DMS53 treated with DMSO at 0.1 percent for 48 hours (cell line): ENCODE measurements at regions not wholly inside any gene's neighbourhood (a gene's known extent, or its start where the extent isn't known, plus 50 kb on each side); places are given as distances from the start of the nearest gene placed in this dataset.

Experiments
- DNase-seq: peaks from one replicate; lab custom pipeline; 2025; ENCODE audit not compliant: unreplicated experiment; lab: John Stamatoyannopoulos, UW

DNA sequence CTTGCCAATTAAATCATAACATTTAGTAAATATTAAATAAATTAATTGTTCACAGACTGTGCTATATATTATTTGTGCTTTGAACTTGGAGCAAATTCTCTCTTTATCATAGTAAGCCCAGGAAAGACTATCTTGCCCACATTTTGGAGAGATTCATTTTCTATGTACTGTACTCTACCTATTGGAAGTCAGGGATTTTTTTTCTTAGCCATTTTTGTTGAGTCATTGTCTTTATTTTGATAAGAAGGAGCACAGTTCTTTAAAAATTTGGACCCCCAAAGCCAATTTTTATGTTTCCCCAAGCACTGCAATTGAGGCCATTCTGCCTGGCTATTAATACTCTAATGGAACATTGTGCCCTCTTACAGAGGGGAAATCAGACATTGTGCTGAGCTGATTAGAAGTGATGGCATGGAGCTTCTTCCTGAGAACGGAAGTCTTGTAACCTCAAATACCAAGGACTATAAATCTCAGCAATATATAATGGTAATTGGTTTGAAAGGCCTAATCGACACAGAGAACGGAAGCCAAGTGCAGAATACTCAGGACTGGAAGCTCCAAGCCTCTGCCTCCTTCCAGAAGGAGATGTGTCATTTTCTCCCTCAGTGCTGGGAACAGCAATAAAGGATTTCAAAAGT is 188.8 kb upstream of the PAPPA start:
- DNase-seq, result no peak

DNA sequence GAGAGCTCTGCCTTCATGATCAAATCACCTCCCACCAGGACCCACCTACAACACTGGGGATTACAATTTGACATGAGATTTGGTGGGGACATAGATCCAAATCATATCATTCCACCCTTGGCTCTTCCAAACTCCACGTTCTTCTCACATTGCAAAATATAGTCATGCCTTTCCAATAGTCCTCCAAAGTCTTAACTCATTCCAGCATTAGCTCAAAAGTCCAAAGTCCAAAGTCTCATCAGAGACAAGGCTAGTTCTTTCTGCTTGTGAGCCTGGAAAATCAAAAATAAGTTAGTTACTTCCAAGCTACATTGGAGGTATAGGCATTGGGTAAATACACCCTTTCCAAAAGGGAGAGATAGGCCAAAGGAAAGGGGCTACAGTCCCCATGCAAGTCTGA is 186.9 kb upstream of the PAPPA start:
- no peak for DNase-seq

DNA sequence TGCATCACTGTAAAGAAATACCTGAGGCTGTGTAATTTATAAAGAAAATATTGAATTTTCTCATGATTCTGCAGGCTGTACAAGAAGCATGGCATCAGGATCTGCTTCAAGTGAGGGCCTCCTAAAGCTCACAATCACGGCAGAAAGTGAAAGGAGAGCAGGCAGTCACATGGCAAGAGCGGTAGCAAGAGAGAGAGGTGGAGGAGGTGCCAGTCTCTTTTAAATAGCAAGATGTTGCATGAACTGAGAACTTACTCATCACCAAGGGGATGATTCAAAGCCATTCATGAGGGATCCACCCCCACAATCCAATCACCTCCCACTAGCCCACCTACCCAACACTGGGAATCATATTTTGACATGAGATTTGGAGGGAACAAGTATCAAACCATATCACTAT is 184.5 kb upstream of the PAPPA start:
- no peak for DNase-seq

DNA sequence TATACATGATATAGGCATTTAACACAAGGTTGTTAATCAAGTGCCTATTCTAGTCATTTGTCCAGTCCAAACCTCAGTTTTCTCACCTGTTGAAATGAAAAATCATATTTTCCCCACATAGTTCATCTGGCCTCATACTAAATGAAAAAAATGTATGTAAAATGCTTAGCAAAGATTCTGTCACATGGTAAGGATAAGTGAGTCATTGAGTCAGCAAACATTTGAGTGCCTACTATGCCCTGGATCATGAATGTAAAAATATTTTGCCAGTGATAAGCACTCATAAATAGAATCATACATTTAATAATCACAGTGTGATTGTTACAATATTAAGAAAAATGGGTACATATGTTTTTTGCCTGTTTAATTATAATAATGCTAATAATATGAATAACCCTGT is 181.2 kb upstream of the PAPPA start:
- no peak for DNase-seq

DNA sequence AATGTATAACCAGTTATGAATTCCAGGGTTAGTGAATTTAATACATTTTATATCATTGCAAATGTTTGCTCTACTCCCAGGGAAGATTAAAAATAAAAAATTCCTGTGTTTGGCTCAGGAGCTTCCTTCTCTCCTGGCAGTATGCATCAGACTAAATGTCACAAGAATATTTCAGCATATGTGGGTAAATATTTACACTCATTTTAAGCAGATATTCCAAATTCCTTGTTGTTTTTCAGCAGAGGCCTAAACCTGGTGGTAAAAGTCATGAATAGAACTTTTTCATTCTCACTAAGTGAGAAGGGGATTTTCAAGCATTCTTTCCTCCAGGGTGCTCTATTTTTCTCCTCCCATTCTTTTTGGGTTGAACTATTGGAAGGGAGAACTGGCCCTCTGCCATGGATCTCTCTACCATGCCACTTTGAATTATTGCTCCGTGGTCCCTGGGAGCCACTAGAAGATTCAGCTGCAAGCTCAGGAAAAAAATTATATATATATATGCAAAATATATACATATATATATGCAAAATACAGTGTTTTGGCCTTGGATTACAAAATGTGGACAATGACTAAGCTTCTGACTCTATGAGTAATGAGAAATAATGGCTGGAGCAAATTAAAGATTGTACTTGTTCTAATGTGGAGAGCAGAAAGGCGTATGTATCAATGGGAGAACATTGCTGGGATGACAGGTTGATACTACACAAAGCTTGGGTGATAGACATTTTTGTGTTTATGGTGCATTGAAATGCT is 180.6 kb upstream of the PAPPA start:
- no peak for DNase-seq

DNA sequence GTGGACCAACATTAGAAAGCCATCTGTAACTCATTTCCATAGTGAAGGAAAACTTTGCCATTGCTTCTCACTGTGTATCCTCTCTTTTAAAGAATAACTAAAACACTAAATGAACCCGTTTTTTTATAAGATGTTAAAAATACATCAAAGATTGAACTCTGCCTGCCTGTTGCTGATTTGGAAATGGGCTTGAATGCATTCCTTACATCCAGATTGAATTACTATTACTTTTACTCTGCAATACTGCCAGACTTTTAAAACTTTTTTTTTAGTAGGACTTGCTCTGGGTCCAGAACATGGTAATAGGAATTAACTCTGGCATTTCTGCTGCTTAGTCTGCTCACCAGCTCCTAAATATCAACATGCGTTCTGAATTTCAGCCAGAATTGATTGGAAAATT is 176.8 kb upstream of the PAPPA start:
- no peak for DNase-seq

DNA sequence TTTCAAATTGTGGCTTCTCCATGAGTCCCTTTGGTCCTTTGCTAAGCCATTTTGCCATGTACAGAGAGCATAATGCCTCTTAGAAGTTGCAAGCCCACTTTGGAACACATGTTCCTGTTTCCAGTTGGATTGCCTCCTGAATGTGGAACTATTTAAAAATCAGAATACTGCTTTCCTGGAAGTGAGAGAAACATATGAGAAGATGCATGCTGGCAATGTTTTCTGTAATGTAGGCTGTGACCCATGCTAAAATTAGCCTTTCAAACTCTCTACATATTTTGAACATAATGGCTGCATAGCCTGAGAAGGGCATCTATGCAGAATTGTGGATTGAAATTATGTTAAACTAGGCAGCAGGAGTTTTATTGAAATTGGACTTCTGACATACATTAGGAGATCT is 175.5 kb upstream of the PAPPA start:
- DNase-seq, result no peak

DNA sequence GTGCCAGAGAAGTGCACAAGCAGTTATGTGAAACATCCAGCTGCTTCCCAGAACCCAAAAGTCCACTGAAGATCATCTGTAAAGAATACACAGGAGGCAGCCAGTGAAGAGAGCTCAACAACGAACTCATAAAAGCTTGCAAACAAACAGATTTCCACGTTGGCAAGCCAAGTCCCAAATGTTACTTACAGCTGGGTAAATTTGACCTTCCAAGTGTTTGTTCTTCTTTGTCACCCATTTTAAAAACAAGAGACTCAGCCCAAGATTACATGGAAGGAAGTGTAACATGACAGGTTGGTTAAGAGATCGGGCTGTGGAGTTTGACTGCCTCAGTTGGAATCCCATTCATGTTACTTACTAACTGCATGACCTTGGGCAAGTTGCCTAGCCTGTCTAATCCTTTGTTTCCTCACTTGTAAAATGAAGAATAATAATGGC is 174.9 kb upstream of the PAPPA start:
- no peak for DNase-seq

DNA sequence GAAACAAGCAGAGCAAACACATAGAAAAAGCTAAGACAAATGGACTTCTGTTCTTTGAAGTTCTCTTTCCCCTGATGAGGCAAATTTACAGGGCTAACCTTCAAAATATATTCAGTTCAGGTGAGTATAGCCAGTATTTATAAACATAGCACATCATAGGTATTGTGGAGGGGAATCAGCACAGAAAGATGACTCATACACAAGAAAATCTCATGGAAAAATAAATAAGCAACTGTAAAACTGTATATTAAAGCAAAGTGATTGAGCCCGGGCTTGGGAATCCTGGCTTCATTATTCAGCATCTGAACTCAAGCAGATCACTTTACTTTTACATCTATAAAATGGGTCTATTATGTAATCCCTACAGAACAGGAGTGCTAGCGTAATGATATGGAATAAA is 173.5 kb upstream of the PAPPA start:
- DNase-seq, result no peak

DNA sequence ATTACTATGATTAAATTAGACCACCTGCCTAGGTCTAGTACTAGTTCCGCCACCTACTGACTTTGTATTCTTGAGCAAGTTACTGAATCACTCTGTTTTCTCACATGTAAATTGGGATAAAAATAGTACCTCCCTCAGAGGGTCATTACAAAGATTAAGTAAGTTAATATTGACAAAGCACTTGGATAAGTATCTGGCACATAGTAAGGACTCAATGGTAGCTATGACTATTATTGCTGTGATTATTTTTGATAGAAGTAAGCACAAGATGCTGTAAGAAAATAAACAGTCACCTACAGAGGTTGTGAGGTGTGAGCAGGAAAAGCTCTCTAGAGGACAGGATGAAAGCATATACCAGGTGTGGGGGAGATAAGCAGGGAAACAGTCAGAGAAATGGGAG is 173.1 kb upstream of the PAPPA start:
- peak; percentile 11 for DNase-seq

DNA sequence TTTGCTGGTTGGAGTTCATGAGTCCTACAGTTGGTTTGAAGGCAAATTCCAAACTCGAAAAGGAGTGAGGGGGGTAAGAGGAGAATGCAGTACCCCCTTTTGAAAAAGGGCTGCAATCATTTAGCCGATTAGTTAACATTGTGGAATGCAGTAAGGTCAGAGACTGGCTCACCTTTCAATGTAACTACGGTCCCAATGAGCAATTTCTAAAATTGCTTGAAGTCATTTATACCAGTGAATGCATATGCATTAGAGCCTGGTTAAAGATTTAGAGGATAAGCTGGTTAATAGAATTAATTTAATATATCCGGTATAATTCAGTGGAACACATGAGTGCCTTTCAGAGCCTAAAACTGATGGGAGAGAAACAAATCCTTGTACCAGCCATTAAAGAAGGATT is 172.6 kb upstream of the PAPPA start:
- no peak for DNase-seq

DNA sequence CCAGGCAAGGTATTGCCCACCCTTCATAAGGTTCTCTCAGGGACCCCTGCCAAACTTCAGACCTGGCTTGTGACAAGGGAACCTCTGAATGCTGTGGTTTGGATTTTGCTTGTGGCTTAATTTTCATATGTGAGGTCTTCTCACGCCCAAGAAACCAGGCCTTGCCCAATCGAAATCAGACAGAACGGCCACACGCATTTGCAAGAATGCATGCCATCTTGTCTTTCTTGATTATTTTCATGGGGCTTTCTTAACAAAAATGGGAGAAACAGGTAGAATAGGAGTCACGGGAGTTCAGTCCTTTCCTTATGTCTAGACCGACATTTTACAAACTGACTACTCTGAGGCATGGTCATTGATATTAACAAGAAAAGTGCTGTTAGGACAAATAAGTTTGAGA is 170.2 kb upstream of the PAPPA start:
- no peak for DNase-seq

DNA sequence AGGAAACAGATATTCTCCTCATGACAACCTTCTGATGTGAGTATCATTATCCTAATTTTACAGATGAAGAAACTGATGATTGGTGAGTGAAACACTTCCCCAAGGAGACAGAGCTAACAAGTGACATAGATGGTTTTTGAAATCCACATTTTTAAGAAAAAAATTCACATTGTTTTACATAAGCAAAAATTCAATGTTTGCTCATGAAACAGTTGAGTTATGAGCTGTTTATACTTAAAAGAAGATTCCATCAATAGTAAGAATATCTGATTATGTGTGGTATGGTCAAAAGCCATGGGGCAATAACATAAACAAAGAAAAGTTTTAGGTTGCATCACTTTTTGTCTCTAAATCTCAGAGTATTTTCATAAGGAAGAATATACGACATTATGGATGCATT is 167.9 kb upstream of the PAPPA start:
- DNase-seq, result no peak

DNA sequence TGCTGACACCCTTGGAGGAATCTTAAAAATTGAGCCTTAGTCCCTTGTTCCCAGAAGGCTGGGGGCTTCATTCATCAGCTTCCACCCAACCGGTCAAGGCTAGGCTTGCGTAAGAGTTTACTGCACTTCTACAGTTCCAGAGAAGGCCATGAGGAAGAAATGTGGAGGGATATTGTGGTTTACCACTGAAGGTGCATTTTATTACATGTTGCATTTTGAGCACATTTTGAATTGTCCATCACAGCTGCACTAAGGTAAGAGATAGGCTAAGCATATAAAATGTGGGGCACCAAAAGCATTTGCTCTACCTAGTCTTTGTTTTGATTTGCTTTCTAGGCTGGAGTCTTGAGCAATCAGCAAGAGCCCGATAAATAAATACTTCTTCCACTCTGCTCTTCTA is 167.1 kb upstream of the PAPPA start:
- DNase-seq, result no peak

DNA sequence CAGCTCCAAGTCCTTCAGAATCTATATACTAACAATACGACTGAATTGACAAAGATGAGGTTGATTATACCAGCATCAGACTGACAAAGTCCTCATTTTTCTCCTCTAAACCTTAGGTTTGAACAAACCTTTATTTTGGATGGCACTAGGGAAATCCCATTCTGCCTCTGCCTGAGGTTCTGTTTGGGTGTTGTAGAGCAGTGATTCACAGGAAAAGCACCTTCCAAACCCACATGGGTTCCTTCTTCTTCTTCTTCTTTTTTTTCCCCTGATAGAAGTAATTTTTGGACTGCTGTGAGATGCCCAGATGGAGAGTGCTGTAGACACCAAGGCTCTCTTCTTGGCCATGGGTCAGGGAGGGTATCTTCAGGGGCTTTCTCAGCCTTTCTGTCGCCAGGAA is 164.9 kb upstream of the PAPPA start:
- no peak for DNase-seq

DNA sequence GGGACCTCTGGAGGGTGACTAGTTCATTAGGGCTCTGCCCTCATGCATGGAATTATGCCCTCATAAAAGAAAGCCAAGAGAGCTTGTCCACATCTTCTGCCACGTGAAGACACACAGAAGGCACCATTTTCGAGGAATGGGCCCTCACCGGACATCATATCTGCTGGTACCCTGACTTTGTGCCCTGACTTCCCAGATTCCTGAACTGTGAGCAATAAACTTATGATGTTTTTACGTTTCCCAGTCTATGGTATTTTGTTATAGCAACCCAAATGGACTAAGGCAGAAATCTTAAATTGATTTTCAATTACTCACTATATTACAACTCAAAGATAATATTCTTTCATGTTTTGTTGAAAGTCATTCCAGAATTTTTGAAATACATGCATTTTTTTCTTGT is 163.8 kb upstream of the PAPPA start:
- no peak for DNase-seq

DNA sequence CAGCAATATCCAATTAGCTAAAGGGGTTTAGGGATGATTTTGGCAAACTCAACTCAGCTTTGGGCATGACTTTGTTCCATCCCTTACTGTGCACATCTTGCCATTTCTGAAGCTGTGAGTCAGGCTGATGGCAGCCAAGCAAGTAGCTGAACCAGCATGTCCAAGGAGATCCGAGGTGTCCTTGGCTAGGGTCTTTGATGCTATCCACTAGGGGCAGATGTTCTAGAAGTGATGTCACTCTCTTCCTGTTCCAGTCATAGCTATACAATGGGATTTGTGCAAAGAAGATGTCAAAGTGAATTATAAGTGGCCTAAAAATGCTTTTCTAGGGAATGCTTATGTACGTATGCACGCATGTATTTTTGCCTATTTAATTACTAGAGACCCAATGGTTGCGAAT is 160.8 kb upstream of the PAPPA start:
- no peak for DNase-seq

DNA sequence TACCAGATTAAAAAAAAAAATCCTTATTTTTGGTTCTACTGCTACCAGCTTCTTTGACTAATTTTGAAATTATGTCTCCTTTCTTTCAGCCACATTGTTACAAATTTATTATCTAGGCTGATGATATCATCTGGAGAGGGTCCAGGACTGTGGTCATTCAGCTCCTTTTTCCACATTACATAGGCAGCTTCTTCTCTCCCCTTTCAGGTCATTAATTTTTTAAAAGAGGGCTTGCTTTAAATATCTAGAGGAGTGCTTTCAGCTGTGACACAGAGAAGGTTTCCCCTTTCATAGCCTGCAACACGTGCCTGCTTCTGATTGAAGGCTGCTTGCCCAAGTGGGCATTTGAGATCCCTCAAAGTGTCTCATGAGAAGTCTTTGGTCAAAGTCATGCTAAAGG is 155.7 kb upstream of the PAPPA start:
- no peak for DNase-seq

DNA sequence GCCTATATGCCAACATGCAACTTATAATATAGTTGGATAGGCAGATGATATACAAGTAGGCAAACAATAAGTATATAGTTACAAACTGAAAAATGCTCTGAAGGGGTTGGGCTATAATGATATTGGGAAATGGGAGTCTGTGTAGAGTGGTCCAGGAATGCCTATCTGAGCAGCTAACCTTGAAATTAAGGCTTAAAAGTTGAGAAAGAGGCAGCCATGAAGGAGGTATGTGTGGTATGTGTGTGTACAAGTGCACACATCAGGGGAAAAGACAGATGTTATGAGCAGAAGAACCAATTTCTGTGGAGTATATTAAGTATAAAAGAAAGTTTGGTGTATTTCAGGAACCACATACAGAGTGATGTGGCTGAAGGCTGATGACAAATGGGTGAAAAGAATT is 154.9 kb upstream of the PAPPA start:
- no peak for DNase-seq

DNA sequence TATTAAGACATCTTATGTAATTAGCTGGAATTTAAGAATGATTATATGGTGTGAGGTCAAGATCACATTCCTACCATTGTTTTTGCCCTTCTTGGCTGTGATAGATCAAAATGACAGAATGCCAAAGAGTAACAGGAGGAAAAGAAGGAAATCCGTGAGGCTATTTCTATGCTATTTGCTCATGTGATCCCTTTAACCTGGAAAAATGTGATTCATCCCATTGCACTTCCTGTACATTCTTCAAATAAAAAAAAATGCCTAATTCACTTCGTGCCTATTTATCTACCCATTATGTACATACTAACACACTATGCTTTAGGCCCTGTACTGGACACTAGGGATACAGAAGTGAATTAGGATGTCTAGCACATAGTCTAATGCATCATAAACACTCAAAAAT is 154.1 kb upstream of the PAPPA start:
- peak; percentile 10 for DNase-seq

DNA sequence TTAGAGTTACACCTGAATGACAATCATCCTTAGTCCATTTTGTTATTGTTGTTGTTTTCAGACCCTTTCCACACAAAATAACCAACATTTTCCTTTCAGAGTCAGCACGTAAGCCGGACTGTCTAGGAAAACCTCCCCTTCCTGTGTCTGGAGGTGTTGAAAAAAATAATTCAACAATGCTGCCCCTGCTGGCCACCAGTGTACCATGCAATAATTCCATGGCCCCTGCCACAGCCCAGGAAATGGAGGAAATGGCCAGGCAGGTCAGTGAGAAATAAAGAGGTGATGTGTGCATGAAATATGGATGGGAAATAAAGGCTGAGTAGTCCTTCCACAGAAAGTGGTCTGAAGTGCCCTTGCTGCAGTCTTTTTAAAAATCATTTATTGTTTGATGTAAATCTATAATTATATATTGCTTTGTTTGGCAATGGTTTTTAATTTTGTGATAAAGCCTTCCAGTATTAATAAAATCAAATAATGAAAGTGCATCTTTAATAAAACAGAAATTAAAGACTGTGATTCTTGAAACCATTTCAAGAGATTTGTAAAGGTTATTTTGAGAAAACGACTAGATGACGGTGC is 152.8 kb upstream of the PAPPA start:
- DNase-seq, result peak; percentile 10

DNA sequence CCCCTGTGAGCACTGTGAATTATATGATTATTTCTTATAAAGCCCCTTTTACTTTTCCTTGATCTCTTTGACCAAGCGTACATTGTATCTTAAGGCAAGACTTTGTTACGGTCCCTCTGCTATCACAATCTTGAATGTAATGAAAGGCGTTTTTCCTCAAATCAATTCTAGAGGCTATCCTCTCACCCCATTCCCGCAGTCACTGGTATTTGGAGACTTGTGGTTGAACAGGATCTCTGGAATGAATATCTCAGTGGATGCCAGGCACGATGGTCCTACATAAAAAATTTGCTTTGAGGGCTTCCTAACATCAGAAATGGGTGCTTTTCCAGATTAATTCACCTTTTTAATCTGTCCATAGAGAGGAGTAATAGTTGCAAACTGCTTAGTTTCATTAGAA is 151.4 kb upstream of the PAPPA start:
- DNase-seq, result no peak

DNA sequence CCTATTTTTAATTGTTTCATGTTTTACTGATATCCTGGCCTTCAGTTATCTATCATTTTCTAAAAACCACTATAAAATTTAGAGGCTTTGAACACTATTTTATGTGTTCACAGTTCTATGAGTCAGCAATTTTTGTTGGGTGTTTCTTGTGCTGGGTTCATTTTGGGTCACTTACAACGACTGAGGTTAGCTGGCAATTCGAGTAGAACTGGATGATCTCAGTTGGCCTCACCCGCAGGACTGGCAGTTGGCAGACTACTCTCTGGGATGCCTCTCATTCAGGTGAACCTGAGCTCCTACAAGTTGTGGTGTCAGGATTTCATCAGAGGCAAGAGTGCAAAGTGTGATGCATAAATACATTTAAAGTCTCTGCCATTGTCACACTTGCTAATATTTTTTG is 151.0 kb upstream of the PAPPA start:
- no peak for DNase-seq
